ENCODE measurements at regions not wholly inside any gene's neighbourhood (a gene's known extent, or its start where the extent isn't known, plus 50 kb on each side); places are given as distances from the start of the nearest gene placed in this dataset.
"Not testable (repeated sequence)": the region's sequence is repeated elsewhere in the genome, so short reads cannot be mapped to it uniquely, and the experiment has no call there.

DNA sequence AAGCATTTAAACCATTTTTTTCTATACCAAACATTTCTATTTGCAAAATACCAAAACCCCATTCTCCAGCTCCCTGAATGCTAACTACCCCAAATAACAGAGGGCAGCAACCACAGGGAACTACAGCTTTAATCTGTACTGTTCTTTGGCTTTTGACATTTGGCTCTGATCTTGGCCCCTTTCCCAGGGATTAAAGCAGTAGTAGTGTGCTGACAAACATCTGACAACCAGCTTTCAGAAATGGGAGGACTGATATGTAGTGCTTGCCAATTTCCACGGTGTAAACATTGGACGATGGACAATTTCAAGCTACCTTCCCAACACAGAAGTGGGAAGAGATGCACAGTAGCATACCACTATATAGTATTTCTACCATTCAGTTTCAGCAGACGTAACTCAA, 88.4 kb upstream of the TEAD1 start:
- no peak for DNase-seq

- DNase-seq: no peak
Observed at GRCh38 chr11:12587333-12587991, 86.8 kb upstream of the TEAD1 start.

DNA sequence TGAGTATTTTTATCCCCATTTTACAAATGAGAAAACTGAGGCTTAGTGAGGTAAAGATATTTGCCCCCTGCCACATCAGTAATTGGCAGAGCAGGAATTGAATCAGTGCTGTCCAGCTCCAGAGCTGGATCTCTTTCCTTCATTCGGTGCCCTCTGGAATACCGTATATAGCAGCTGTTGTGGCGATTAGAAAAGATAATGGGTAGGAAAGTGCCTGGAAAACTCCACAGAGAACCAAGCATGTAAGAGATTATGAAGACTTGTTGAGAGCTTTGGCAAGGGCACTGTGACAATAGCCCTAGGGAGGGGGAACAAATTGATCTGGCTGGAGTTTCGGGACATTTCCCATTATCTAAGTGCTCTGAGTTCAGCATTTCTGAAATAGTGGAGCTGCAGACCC, 82.5 kb upstream of the TEAD1 start:
- no peak for DNase-seq

- DNase-seq: no peak
Observed at GRCh38 chr11:12592283-12592682, 81.9 kb upstream of the TEAD1 start.

- not testable (repeated sequence) for DNase-seq
Observed at GRCh38 chr11:12595089-12595847, 79.0 kb upstream of the TEAD1 start.

- DNase-seq: peak; percentile 3
Observed at GRCh38 chr11:12598330-12599256, 75.6 kb upstream of the TEAD1 start.

- peak; percentile 50 for DNase-seq
Observed at GRCh38 chr11:12599408-12600143, 74.6 kb upstream of the TEAD1 start.

DNA sequence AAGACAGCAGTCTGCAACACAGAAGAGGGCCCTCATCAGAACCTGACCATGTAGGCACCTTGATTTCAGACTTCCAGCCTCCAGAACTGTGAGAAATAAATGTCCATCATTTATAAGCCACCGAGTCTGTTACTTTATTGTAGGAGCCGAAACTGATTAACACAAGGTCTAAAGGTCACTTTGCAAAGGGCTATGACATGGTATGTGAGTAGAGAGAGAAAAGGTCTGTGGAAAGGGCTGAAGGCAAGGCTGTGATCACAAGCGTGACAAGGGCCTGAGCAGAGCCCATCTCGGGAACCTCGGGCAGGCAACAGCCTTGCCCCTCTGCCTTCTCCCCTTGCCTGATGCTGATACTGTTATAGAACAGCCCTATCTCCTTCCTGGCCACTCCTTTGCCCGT, 73.4 kb upstream of the TEAD1 start:
- no peak for DNase-seq

GRCh38 chr11:12602421-12602820, 71.8 kb upstream of the TEAD1 start:
- no peak for DNase-seq

DNA sequence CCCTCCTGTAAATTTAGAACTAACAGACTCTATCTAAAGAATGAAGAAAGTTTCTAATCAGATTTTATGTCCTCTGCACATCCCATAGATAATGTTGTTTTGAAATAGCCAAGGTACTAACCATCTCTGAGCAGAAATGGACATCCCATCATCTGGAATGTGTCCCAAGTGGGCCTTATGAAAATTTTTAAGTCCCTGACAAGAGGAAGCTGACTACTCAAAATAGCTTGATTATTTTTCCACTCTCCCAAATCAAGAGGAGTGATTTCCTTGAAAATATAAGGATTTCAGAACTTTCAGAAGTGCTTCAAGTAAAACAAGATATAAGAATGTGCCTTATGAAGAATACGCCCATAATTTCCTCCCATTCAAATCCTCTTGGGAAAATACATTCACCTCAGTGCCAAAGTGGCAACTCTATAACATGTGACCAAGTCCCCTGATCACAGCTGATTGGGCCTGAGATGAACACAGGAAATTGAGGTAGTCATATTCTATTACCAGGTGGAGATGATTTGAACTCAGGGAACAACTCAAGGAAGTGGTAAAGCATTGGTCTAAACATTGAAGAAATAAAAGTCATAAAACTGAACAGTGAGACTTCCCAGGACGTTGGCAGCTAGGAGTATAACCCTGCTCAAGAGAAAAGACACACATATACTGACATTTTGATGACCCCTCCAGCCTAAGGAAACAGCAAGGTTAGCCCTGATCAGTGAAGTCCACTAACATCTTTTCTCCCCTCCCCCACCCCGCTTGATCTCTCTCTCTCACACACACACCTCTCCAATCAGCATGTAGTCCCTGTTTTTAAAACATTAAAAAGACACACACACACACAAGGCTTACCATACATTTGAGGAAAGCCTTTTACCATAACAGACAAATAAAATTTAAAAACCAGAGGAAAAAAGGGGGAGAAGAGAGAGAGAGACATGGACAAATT, 70.8 kb upstream of the TEAD1 start:
- no peak for DNase-seq

GRCh38 chr11:12604557-12605153, 69.6 kb upstream of the TEAD1 start:
- no peak for DNase-seq

- no peak for DNase-seq
Observed at GRCh38 chr11:12606597-12606996, 67.6 kb upstream of the TEAD1 start.

GRCh38 chr11:12608678-12609077, 65.5 kb upstream of the TEAD1 start:
- DNase-seq: not testable (repeated sequence)

DNA sequence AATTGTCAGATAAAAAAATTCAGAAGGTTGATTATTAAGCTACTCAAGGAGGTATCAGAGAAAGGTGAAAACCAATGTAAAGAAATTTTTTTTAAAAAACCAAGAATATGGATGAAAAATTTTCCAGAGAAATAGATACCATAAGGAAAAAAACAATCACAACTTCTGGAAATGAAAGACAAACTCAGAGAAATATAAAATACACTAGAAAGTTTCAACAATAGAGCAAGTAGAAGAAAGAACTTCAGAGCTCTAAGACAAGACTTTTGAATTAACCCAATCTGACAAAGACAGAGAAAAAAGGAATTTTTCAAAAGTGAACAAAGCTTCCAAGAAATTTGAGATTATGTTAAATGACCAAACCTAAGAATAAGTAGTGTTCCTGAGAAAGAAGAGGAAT, 62.9 kb upstream of the TEAD1 start:
- DNase-seq: no peak

GRCh38 chr11:12617632-12618031, 56.6 kb upstream of the TEAD1 start:
- no peak for DNase-seq

DNA sequence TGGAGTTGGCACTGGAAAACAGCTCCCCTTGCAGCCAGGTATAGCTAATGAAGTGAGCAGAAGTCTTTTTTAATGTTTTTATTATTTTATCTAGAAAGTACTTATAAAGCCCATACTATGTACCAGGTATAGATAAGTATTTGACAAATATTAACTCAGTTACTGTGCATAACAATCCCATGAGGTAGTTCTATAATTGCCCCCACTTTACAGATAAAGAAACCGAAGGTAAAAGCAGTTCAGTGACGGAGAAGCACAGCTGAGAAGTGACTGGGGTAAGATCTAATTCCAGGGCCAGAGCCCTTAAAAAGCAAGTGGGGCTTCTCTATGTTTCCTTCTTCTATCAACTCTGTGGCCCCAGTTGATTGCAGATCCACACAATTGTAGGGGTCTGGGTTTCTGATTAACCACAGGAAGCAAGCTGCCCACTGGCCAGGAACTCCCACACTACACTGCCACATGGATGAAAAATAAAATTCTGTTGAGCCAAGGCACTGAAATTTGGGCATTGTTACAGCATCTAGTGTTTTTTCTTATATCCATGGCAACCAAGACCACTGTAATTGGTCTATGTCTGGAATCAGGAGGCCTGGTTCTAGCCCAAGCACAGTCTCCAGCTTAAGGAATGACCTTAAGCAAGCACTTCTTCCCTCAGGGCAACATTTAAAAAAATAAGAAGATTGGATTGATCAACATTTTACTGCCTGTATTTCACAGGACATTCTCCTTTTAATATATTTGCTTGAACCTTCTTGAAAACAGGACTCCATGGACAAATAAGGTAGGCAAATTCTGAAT, 55.3 kb upstream of the TEAD1 start:
- DNase-seq: no peak

- no peak for DNase-seq
Observed at GRCh38 chr11:12623869-12624268, 50.4 kb upstream of the TEAD1 start.

Data from hematopoietic multipotent progenitor cell treated with erythropoietin and hydrocortisone succinate and interleukin-3 and kit ligand, for 4 days (in vitro differentiated cells).